Ovary (tissue), 3 donors: ENCODE measurements at regions not wholly inside any gene's neighbourhood (a gene's known extent, or its start where the extent isn't known, plus 50 kb on each side); places are given as distances from the start of the nearest gene placed in this dataset.

Source experiments
- EP300 ChIP-seq: sonication (generic); formaldehyde crosslinking; IDR thresholded peaks from one replicate; pipeline ENCODE4 v1.6.1; 2017; ENCODE audit warnings: antibody characterized with exemption
- POLR2A ChIP-seq: fragments of 450-650 bp; IDR thresholded peaks from one replicate; pipeline ENCODE4 v1.6.1; 2017; ENCODE audit warnings: antibody characterized with exemption, mild to moderate bottlenecking, moderate library complexity
- TF ChIP-seq, protein P1 (sequence below), 3 donors: fragments of 450-650 bp in 2 of 3; fragments of 200-600 bp in 1 of 3; IDR thresholded peaks; one replicate each; pipeline versions ENCODE4 v1.5.1 to v1.8.0; 2016 to 2022; ENCODE audit warnings: antibody characterized with exemption in 3 of 3, mild to moderate bottlenecking in 1 of 3
- donor health status: DM: no; HTN: no; CAD: no.

DNA sequence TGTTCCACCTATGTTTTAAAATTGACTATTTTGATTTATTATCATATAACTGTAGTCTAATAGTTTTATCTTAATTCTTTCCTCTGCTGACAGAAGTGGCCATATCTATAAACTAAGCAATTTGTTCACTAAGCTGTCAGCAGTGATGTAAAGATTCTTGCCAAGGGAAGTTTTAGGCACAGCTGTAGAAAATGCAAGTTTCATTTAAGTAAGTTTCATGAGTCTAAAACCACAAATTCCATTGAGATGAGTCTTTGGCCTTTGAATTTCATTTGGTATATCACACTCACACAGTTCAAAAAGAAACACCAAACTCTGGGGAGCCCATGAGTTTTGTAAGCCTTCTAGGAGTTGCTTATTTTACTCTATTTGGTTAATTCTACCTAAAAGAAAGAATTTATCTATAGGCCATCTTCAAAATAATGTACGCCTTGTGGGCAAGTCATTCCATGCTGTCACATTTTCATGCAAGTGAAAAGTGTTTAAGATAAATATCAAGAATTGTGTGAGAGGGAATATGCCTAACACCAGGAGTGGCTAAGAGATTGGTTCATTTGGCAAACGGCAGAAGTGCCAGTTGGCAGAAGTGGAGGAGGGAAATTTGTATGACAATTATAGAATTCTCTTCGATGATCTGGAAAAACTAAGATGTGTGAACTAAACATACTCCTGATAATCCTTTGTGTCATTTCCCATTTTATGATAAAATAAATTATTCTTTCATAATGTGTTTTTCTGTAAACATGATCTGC lies 292.9 kb downstream of the ZIC4 start:
- TF ChIP-seq, protein P1, sequence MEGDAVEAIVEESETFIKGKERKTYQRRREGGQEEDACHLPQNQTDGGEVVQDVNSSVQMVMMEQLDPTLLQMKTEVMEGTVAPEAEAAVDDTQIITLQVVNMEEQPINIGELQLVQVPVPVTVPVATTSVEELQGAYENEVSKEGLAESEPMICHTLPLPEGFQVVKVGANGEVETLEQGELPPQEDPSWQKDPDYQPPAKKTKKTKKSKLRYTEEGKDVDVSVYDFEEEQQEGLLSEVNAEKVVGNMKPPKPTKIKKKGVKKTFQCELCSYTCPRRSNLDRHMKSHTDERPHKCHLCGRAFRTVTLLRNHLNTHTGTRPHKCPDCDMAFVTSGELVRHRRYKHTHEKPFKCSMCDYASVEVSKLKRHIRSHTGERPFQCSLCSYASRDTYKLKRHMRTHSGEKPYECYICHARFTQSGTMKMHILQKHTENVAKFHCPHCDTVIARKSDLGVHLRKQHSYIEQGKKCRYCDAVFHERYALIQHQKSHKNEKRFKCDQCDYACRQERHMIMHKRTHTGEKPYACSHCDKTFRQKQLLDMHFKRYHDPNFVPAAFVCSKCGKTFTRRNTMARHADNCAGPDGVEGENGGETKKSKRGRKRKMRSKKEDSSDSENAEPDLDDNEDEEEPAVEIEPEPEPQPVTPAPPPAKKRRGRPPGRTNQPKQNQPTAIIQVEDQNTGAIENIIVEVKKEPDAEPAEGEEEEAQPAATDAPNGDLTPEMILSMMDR (IDR thresholded peaks at IDR 0.05): no peak
- no peak for TF ChIP-seq POLR2A
- TF ChIP-seq EP300: no peak
